HCT116 (cell line): ENCODE measurements at regions not wholly inside any gene's neighbourhood (a gene's known extent, or its start where the extent isn't known, plus 50 kb on each side); places are given as distances from the start of the nearest gene placed in this dataset.

Source experiments
- ATAC-seq: fragments of 200-7000 bp; cut with Tn5 transposase; 2 replicates; pipeline ENCODE4 v1.9.1; 2020; ENCODE audit warnings: mild to moderate bottlenecking, moderate library complexity
- BruUV-seq: library from RNA; stranded (reverse); fragments of 400-500 nt; replicated peaks from 2 replicates; lab custom pipeline; 2021; lab: Mats Ljungman, UMichigan
- CTCF ChIA-PET: fragments of 300-600 bp; sonication (Branson Sonifier 250); formaldehyde crosslinking; loops from one replicate; lab custom pipeline; 2021; ENCODE audit warnings: antibody characterized with exemption; lab: Charles Lee
- POLR2A ChIA-PET: fragments of 300-600, 350-600 bp; sonication (Branson Sonifier 250); formaldehyde crosslinking; loops from one replicate; lab custom pipeline; 2021; ENCODE audit warnings: antibody characterized with exemption; lab: Charles Lee
- RAD21 ChIA-PET, 2 experiments: fragments of 300-600 bp; sonication (Branson Sonifier 250); formaldehyde crosslinking; loops; one replicate each; lab custom pipeline; 2023; ENCODE audit warnings: low total read pairs in 2 of 2; ENCODE audit not compliant: uncharacterized antibody in 2 of 2, unreplicated experiment in 2 of 2, low non-redundant PET in 1 of 2; lab: Charles Lee
- DNase-seq: peaks from one replicate; pipeline ENCODE4 v3.0.0-alpha.2; 2010; ENCODE audit warnings: low read depth, low spot score
- H2AFZ ChIP-seq: fragments of 200-600 bp; shearing (Covaris generic), sonication (generic); 2 replicates; pipeline ENCODE4 v1.6.1; 2017; ENCODE audit warnings: low read depth, mixed run types, mixed read lengths, antibody characterized with exemption, low read length; ENCODE audit not compliant: poor library complexity, severe bottlenecking
- H3K27ac ChIP-seq: 2 replicates; pipeline ENCODE4 v1.5.1; 2012; ENCODE audit warnings: low read depth, low read length
- H3K27me3 ChIP-seq: fragments of 200-600 bp; sonication (generic); 2 replicates; pipeline ENCODE4 v1.6.1; 2016; ENCODE audit warnings: mixed run types, low read length, mixed read lengths; ENCODE audit not compliant: insufficient read depth
- H3K36me3 ChIP-seq, 2 experiments: fragments of 200-500 bp in 1 of 2; fragments of 200-600 bp in 1 of 2; sonication (Bioruptor generic) in 1 of 2; sonication (generic) in 1 of 2; 2 replicates each; pipeline versions ENCODE4 v1.5.1 to v1.6.1; 2014 to 2016; ENCODE audit warnings: low read length in 2 of 2, inconsistent platforms in 1 of 2, mixed read lengths in 1 of 2, mixed run types in 1 of 2; ENCODE audit not compliant: insufficient read depth in 2 of 2, control insufficient read depth in 1 of 2
- H3K4me1 ChIP-seq, 2 experiments: fragments of 200-600 bp in 1 of 2; sonication (generic) in 1 of 2; 2 replicates each; pipeline versions ENCODE4 v1.5.1 to v1.6.1; 2012 to 2017; ENCODE audit warnings: low read length in 2 of 2, inconsistent platforms in 1 of 2, mild to moderate bottlenecking in 1 of 2, mixed read lengths in 1 of 2, mixed run types in 1 of 2, moderate library complexity in 1 of 2; ENCODE audit not compliant: insufficient read depth in 2 of 2, control insufficient read depth in 1 of 2
- H3K4me2 ChIP-seq: fragments of 200-600 bp; sonication (generic); 2 replicates; pipeline ENCODE4 v1.6.1; 2017; ENCODE audit warnings: mixed run types, low read length, mixed read lengths
- H3K4me3 ChIP-seq, 2 experiments: fragments of 200-600 bp in 1 of 2; sonication (generic) in 1 of 2; replicated peaks in 1 of 2; 2 replicates each; pipeline ENCODE4 v1.5.1; 2011 to 2016; ENCODE audit warnings: low read length in 2 of 2, control low read depth in 1 of 2, low read depth in 1 of 2, mild to moderate bottlenecking in 1 of 2, mixed read lengths in 1 of 2, mixed run types in 1 of 2
- H3K79me2 ChIP-seq: fragments of 200-600 bp; sonication (generic); 2 replicates; pipeline ENCODE4 v1.6.1; 2017; ENCODE audit warnings: mild to moderate bottlenecking, mixed run types, low read length, moderate library complexity, mixed read lengths; ENCODE audit not compliant: insufficient read depth
- H3K9ac ChIP-seq: fragments of 200-600 bp; sonication (generic); 2 replicates; pipeline ENCODE4 v1.6.1; 2016; ENCODE audit warnings: low read length, mixed read lengths
- H3K9me2 ChIP-seq: fragments of 200-600 bp; sonication (generic), shearing (Covaris generic); 2 replicates; pipeline ENCODE4 v1.6.1; 2017; ENCODE audit warnings: mixed run types, mild to moderate bottlenecking, moderate library complexity; ENCODE audit not compliant: insufficient read depth
- H3K9me3 ChIP-seq, 2 experiments: fragments of 200-500 bp in 1 of 2; fragments of 200-600 bp in 1 of 2; sonication (Bioruptor generic) in 1 of 2; sonication (generic) in 1 of 2; 2 replicates each; pipeline ENCODE4 v1.6.1; 2014 to 2017; ENCODE audit warnings: low read length in 2 of 2, mixed read lengths in 2 of 2, inconsistent platforms in 1 of 2, low read depth in 1 of 2, mild to moderate bottlenecking in 1 of 2, mixed run types in 1 of 2, moderate library complexity in 1 of 2; ENCODE audit not compliant: control insufficient read depth in 1 of 2, insufficient read depth in 1 of 2
- H4K20me1 ChIP-seq: fragments of 200-600 bp; sonication (generic), shearing (Covaris generic); 2 replicates; pipeline ENCODE4 v1.6.1; 2017; ENCODE audit warnings: mixed run types, mild to moderate bottlenecking, moderate library complexity; ENCODE audit not compliant: insufficient read depth
- ELF1 ChIP-seq: IDR thresholded peaks from 2 replicates; pipeline ENCODE4 v1.6.1; 2012; ENCODE audit warnings: low read depth, borderline replicate concordance
- EZH2 ChIP-seq: fragments of 200-600 bp; sonication (generic); IDR thresholded peaks from 2 replicates; pipeline ENCODE4 v1.6.1; 2017; ENCODE audit warnings: antibody characterized with exemption, mixed run types
- FOSL1 ChIP-seq: IDR thresholded peaks from 2 replicates; pipeline ENCODE4 v1.6.1; 2012; ENCODE audit warnings: low read depth
- MAX ChIP-seq: IDR thresholded peaks from 2 replicates; pipeline ENCODE4 v1.6.1; 2012
- POLR2AphosphoS5 ChIP-seq: IDR thresholded peaks from 2 replicates; pipeline ENCODE4 v1.6.1; 2011; ENCODE audit warnings: mild to moderate bottlenecking, low read depth, low read length, moderate library complexity
- RAD21 ChIP-seq: IDR thresholded peaks from 2 replicates; pipeline ENCODE4 v1.6.1; 2012; ENCODE audit warnings: low read depth, mild to moderate bottlenecking
- REST ChIP-seq: IDR thresholded peaks from 2 replicates; pipeline ENCODE4 v1.6.1; 2012; ENCODE audit warnings: low read depth
- SP1 ChIP-seq: IDR thresholded peaks from 2 replicates; pipeline ENCODE4 v1.6.1; 2012; ENCODE audit warnings: low read depth
- TCF7L2 ChIP-seq: IDR thresholded peaks from 2 replicates; pipeline ENCODE4 v1.7.0; 2011; ENCODE audit warnings: borderline replicate concordance, inconsistent platforms; ENCODE audit not compliant: insufficient read depth, insufficient read length; ENCODE audit errors: extremely low read depth
- YY1 ChIP-seq: IDR thresholded peaks from 2 replicates; pipeline ENCODE4 v1.6.1; 2011; ENCODE audit warnings: low read length, low read depth, moderate library complexity, mild to moderate bottlenecking; ENCODE audit not compliant: insufficient replicate concordance; ENCODE audit errors: extremely low read depth
- ZFX ChIP-seq: fragments of 450-650 bp; IDR thresholded peaks from 2 replicates; pipeline ENCODE4 v1.6.1; 2017
- intact Hi-C: fragments of 100-400 bp; cut with micrococcal nuclease; formaldehyde crosslinking; loops from 2 replicates; pipeline ENCODE4 v1.10.0; 2022
- TF ChIP-seq, protein P1 (sequence below), 3 experiments: fragments of 200-600 bp in 1 of 3; sonication (generic) in 1 of 3; IDR thresholded peaks in 2 of 3; conservative IDR thresholded peaks in 1 of 3; 2 replicates each; pipeline ENCODE4 v1.5.1; 2012 to 2017; ENCODE audit warnings: low read depth in 2 of 3, low read length in 2 of 3, antibody characterized with exemption in 1 of 3, borderline replicate concordance in 1 of 3, control low read depth in 1 of 3, mild to moderate bottlenecking in 1 of 3, mixed read lengths in 1 of 3, mixed run types in 1 of 3, moderate library complexity in 1 of 3; ENCODE audit not compliant: insufficient read depth in 1 of 3

DNA sequence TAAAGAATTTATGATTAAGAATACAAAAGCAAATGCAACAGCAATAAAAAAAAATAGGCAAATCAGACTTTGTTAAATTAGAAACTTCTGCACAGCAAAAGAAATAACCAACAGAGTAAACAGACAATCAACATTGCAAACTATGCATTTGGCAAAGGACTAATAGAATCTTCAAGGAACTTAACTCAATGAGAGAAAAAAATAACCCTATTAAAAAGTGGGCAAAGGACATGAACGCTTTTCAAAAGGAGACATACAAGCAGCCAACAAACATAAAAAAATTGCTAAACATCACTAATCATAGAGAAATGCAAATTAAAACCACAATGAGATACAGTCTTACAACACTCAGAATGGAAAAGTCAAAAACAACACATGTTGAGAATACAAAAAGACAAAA lies 166.0 kb upstream of the DSEL start:
- Histone ChIP-seq H2AFZ (no peak overlapping the region), H4K20me1 (no peaks in the 10 kb centered on the region), H3K9me3 (peaks cover 12 to 19% of the 10 kb centered on the region in 2 experiments; a peak in 3 of 4 replicates), H3K9me2 (no peaks in the 10 kb centered on the region), H3K27me3 (no peaks in the 10 kb centered on the region), H3K4me3 (no peak overlapping the region), H3K9ac (no peak overlapping the region), H3K4me1 (no peaks in the 10 kb centered on the region), H3K27ac (no peak overlapping the region), H3K79me2 (no peaks in the 10 kb centered on the region), H3K4me2 (no peak overlapping the region), H3K36me3 (no peaks in the 10 kb centered on the region)
- no TSS peak for BruUV-seq
- POLR2A ChIA-PET = no interaction called here
- no peak for DNase-seq
- TF ChIP-seq YY1 = no peak
- TF ChIP-seq ELF1 = no peak
- TF ChIP-seq ZFX = no peak
- no peak for TF ChIP-seq MAX
- no peak for TF ChIP-seq POLR2AphosphoS5
- no peak for TF ChIP-seq FOSL1
- TF ChIP-seq EZH2 = no peak
- TF ChIP-seq, protein P1, sequence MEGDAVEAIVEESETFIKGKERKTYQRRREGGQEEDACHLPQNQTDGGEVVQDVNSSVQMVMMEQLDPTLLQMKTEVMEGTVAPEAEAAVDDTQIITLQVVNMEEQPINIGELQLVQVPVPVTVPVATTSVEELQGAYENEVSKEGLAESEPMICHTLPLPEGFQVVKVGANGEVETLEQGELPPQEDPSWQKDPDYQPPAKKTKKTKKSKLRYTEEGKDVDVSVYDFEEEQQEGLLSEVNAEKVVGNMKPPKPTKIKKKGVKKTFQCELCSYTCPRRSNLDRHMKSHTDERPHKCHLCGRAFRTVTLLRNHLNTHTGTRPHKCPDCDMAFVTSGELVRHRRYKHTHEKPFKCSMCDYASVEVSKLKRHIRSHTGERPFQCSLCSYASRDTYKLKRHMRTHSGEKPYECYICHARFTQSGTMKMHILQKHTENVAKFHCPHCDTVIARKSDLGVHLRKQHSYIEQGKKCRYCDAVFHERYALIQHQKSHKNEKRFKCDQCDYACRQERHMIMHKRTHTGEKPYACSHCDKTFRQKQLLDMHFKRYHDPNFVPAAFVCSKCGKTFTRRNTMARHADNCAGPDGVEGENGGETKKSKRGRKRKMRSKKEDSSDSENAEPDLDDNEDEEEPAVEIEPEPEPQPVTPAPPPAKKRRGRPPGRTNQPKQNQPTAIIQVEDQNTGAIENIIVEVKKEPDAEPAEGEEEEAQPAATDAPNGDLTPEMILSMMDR (IDR thresholded peaks at IDR 0.05 in 2 of 3, conservative IDR thresholded peaks at IDR 0.05 in 1 of 3; ENCODE audit: borderline replicate concordance in 1 of 3, insufficient read depth in 1 of 3, low read depth in 2 of 3, low read length in 2 of 3) = no peak
- ATAC-seq = no peak
- intact Hi-C loops = no loop called here
- CTCF ChIA-PET = no interaction called here
- RAD21 ChIA-PET = no interaction called here

- Histone ChIP-seq H3K4me2 (no peak overlapping the region), H2AFZ (no peak overlapping the region), H3K27ac (no peak overlapping the region), H3K79me2 (no peaks in the 10 kb centered on the region), H3K9me2 (no peaks in the 10 kb centered on the region), H3K27me3 (no peaks in the 10 kb centered on the region), H3K36me3 (no peaks in the 10 kb centered on the region), H3K4me1 (no peaks in the 10 kb centered on the region), H4K20me1 (no peaks in the 10 kb centered on the region), H3K9me3 (peaks cover 25 to 27% of the 10 kb centered on the region in 2 experiments; a peak in 3 of 4 replicates), H3K9ac (no peak overlapping the region)
- intact Hi-C loops = no loop called here
- no peak for DNase-seq
- ATAC-seq = no peak
- no TSS peak for BruUV-seq
- ChIA-PET POLR2A (no interaction called here), CTCF (no interaction called here)
- no peak for TF ChIP-seq REST
- no peak for TF ChIP-seq ELF1
- no peak for TF ChIP-seq RAD21
- TF ChIP-seq TCF7L2 = no peak
- TF ChIP-seq SP1 = no peak
- no peak for TF ChIP-seq POLR2AphosphoS5
- TF ChIP-seq, all 23 proteins: peak for 0
- RAD21 ChIA-PET = no interaction called here
- H3K4me3 ChIP-seq = no peak overlapping the region
Observed at GRCh38 chr18:67677489-67677888, 161.0 kb upstream of the DSEL start.
